ENCODE measurements at regions not wholly inside any gene's neighbourhood (a gene's known extent, or its start where the extent isn't known, plus 50 kb on each side); places are given as distances from the start of the nearest gene placed in this dataset.

- ATAC-seq: no peak
- no peak for DNase-seq (ENCODE audit: missing footprints)
- intact Hi-C loops (cut with DNase I): no loop called here
Measured at GRCh38 chr15:87209891-87210689, 1046.4 kb downstream of the NTRK3 start.

- ATAC-seq (no peak), DNase-seq (ENCODE audit: missing footprints) (no peak)
- intact Hi-C loops (cut with DNase I): no loop called here
Measured at GRCh38 chr15:87207990-87208580, 1048.5 kb downstream of the NTRK3 start.

DNA sequence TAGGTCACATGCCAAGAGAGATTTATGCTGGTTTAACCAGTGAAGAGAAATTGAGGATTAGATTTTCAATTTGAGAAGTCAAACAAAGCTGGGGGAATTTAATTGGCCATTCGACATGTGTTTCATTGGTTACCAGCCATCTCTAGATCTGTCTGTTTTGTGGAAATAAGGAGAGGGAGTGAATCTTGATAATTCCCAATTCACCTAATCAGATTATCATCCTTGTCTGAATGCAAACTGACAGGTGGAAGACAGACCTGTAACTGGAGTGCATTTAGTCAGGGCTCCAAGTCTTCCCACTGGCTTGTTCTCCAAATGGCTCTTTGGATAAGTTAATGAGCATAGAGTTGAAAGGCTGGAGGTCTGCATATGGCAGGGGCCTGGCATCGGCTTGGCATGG lies 1049.3 kb downstream of the NTRK3 start:
- DNase-seq (ENCODE audit: missing footprints) (no peak), ATAC-seq (no peak)
- intact Hi-C loops (cut with DNase I): no loop called here

GRCh38 chr15:87201986-87202385 lies 1054.6 kb downstream of the NTRK3 start:
- intact Hi-C loops (cut with DNase I): no loop called here
- DNase-seq (ENCODE audit: missing footprints) (no peak), ATAC-seq (no peak)

DNA sequence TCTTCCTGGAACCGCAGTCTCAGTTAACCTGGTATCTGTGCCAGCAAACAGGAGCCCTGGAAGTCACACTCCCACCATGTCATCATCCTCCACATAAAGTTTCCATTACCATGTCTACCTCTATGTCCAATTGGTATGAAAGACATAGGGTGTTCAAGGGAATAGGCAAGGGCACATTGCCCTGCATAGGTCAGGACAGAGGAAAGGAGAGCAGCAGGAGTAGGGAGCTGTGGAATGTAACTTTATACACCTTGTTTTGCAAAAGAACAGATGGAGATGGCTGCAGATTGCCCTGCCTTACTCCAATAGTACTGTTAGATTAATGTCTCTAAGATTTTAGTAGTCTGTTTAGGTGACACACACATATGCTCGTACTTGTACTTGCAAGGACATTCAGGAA lies 1056.4 kb downstream of the NTRK3 start:
- DNase-seq (ENCODE audit: missing footprints) (no peak), ATAC-seq (no peak)
- intact Hi-C loops (cut with DNase I): no loop called here

GRCh38 chr15:87197981-87198380 lies 1058.6 kb downstream of the NTRK3 start:
- DNase-seq (ENCODE audit: missing footprints) (no peak), ATAC-seq (no peak)
- intact Hi-C loops (cut with DNase I): no loop called here

- DNase-seq (ENCODE audit: missing footprints) (no peak), ATAC-seq (no peak)
- intact Hi-C loops (cut with DNase I): no loop called here
Measured at GRCh38 chr15:87196498-87196897, 1060.0 kb downstream of the NTRK3 start.

- DNase-seq (ENCODE audit: missing footprints) (no peak), ATAC-seq (no peak)
- intact Hi-C loops (cut with DNase I): no loop called here
Measured at GRCh38 chr15:87193481-87193880, 1063.1 kb downstream of the NTRK3 start.

DNA sequence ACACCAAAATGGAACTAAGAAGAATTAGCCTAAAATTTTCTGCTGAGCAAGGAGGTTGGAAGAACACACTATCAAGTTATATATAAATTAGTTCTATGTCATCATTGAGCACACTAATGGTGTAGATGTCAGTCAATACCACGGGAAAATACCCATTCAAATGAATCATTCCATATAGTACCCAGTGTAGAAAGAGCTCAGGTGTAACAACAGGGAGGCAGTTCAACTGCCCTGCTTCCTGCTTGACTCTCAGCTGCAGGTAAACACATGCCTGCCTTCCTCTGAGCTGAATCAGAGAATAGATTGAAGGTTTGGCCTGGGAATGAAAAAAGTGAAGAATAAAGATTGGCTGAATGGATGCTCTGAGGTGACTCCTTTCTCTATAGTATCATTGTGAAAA lies 1088.0 kb downstream of the AGBL1 start:
- intact Hi-C loops (cut with DNase I): no loop called here

GRCh38 chr15:87167055-87167454 lies 1087.4 kb downstream of the AGBL1 start:
- ATAC-seq: no peak
- DNase-seq (ENCODE audit: missing footprints): no peak
- intact Hi-C loops (cut with DNase I): no loop called here

More for the DNA sequence above, 1088.0 kb downstream of the AGBL1 start:
- DNase-seq (ENCODE audit: missing footprints) (no peak), ATAC-seq (no peak)

DNA sequence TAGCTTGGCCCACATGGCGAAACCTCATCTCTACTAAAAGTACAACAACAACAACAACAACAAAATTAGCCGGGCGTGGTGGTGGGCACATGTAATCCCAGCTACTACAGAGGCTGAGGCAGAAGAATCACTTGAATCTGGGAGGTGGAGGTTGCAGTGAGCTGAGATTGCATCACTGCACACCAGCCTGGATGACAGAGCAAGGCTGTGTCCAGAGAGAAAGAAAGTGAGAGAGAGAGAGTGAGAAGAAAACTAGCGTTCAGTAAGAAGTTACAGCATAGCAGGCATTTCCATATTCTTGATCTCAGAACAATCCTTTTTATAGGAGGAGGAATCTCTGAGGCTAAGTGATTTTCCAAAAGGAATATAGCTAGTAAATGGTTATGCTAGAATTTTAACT lies 1076.1 kb downstream of the AGBL1 start:
- intact Hi-C loops (cut with DNase I): no loop called here
- ATAC-seq: no peak
- no peak for DNase-seq (ENCODE audit: missing footprints)

DNA sequence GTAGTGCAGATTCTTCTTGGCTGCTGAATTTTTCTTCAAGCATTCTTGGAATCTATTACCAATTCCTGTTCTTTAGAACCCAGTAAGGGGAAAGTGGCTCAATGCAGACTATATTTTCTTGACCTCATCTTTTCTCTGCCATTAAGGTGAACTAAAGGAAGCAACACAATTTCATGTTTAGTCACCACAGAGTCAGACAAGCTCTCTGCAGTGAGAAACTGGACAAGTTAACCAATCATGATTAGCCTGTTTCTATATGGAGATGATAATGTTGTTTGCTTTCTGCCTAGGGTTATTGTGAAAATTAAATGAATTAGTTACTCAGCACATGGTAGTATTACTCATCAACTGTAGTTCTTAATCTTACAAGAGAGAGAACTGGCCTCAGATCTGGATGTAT lies 1075.1 kb downstream of the AGBL1 start:
- ATAC-seq: no peak
- no peak for DNase-seq (ENCODE audit: missing footprints)
- intact Hi-C loops (cut with DNase I): no loop called here

DNA sequence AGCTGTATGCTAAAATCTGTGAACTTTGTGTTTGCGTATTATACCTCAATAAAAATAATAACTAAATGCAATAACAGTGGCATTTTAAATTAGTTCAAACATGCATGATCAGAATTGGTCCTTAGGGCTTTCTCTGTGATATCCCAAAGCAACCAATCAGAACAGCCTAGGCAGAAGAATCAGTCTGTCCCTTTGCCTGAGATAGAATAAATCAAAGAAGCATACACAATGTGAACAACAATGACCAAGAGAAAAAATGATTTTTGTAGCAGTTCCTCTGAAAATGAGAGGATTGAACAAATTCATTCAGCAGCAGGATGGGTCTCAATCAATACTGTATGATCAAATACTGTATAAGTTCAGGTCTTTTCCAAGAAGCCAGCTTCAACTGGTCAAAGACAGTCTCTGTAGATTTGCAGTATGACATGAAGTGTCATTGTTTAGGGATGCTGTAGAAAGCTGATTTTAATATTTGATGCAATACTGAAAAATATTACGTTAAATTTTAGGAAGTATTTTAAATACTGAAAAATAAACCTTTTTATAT lies 1071.6 kb downstream of the AGBL1 start:
- ATAC-seq: no peak
- intact Hi-C loops (cut with DNase I): no loop called here
- no peak for DNase-seq (ENCODE audit: missing footprints)

DNA sequence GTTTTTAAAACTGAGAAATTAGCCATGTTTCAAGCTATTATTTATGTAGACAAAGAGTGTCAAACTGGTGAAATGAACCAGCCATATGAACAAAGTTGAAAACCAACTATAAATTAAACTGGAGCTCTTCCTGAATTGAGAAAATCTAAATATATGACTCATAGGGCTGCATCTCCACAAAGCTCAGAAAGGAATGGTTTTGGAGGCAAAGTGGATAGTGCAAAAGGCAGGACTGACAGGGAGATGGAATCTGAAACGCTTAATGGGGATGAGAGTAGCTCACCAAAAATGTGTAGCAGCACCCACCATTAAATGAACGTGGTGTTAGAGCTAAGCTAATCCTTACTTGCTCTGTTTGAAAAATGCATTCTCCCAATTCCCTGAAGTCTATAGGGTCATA lies 1066.0 kb downstream of the AGBL1 start:
- ATAC-seq (no peak), DNase-seq (ENCODE audit: missing footprints) (no peak)
- intact Hi-C loops (cut with DNase I): no loop called here

DNA sequence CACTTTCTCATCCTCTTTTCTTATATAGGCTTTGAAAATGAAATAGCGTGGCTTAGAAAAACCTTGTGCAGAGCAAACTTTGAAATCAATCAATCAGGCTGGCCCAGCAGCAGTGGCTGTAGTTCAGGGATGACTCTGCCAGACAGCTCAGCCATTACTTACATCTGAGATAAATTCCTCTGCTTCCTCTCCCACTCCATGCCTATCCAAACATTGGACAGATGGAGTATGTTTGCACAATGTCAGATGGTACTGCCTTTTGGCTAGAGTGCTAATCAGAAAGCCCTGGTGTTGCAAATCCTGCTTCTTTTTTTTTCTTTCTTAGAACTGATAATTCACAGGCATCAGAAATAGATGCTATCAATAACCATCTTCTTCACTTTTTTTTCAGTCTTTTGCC lies 1065.1 kb downstream of the AGBL1 start:
- DNase-seq (ENCODE audit: missing footprints) (no peak), ATAC-seq (no peak)
- intact Hi-C loops (cut with DNase I): no loop called here

GRCh38 chr15:87142096-87142495 lies 1062.4 kb downstream of the AGBL1 start:
- ATAC-seq (no peak), DNase-seq (ENCODE audit: missing footprints) (no peak)
- intact Hi-C loops (cut with DNase I): no loop called here

- ATAC-seq: no peak
- intact Hi-C loops (cut with DNase I): no loop called here
Measured at GRCh38 chr15:87135109-87135508, 1055.4 kb downstream of the AGBL1 start.

DNA sequence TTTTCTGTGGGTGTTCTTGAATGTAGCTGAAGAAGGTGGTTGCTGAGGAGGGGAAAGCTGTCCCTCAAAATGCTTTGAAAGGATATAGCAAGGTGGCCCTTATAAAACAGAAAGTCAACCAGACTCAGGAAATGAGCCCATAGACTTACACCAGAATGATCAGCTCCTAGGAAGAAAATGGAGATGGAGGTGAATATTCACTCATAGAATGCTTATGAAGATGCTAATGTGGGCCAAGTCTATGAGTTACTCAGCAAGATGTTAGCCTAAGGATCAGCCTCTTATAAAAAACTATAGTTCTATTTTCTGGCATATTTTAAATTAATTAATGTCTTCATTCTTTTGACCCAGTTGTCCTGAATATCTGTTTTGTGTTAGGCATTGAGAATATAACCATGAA lies 1054.0 kb downstream of the AGBL1 start:
- no peak for ATAC-seq

More at GRCh38 chr15:87135109-87135508, 1055.4 kb downstream of the AGBL1 start:
- no peak for DNase-seq (ENCODE audit: missing footprints)

DNA sequence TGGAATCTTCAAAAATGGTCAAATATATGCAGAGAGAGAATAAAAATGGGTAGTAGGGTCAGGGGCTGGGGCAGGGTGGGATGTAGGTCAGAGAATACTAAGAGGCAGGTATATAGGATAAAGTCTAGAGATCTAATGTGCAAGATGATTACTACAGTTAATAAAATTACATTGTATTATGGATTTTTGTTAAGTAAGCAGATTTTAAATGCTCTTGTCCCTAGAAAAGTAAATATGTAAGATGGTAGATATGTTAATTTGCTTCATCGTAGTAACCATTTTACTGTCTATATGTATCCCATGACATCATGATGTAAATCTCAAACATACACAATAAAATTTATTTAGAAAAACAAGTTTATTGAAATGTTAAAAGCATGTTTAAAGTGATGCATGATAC lies 1051.4 kb downstream of the AGBL1 start:
- DNase-seq (ENCODE audit: missing footprints): no peak
- intact Hi-C loops (cut with DNase I): no loop called here
- ATAC-seq: no peak

More for the DNA sequence above, 1054.0 kb downstream of the AGBL1 start:
- no peak for DNase-seq (ENCODE audit: missing footprints)
- intact Hi-C loops (cut with DNase I): no loop called here

- no peak for DNase-seq (ENCODE audit: missing footprints)
- no peak for ATAC-seq
- intact Hi-C loops (cut with DNase I): no loop called here
Measured at GRCh38 chr15:87129916-87130315, 1050.2 kb downstream of the AGBL1 start.
